ENCODE measurements at regions not wholly inside any gene's neighbourhood (a gene's known extent, or its start where the extent isn't known, plus 50 kb on each side); places are given as distances from the start of the nearest gene placed in this dataset.

GRCh38 chr7:25643770-25644394 is 415.6 kb upstream of the NPVF start:
- H3K4me3 ChIP-seq (ENCODE audit: low read depth, low read length) = no peak overlapping the region
- TF ChIP-seq CTCF (conservative IDR thresholded peaks at IDR 0.05; ENCODE audit: low read depth, low read length) = no peak
- no peak for DNase-seq (ENCODE audit: low read depth)

GRCh38 chr7:25646726-25647413 is 418.6 kb upstream of the NPVF start:
- H3K4me3 ChIP-seq (ENCODE audit: low read depth, low read length) = no peak overlapping the region
- no peak for DNase-seq (ENCODE audit: low read depth)
- no peak for TF ChIP-seq CTCF (conservative IDR thresholded peaks at IDR 0.05; ENCODE audit: low read depth, low read length)

GRCh38 chr7:25647872-25648271 is 419.6 kb upstream of the NPVF start:
- no peak for DNase-seq (ENCODE audit: low read depth)
- TF ChIP-seq CTCF (conservative IDR thresholded peaks at IDR 0.05; ENCODE audit: low read depth, low read length) = no peak
- no peak overlapping the region for H3K4me3 ChIP-seq (ENCODE audit: low read depth, low read length)

- H3K4me3 ChIP-seq (ENCODE audit: low read depth, low read length) = no peak overlapping the region
- no peak for TF ChIP-seq CTCF (conservative IDR thresholded peaks at IDR 0.05; ENCODE audit: low read depth, low read length)
These were observed 424.1 kb upstream of the NPVF start for GRCh38 chr7:25652366-25652765.

GRCh38 chr7:25653384-25653783 is 425.1 kb upstream of the NPVF start:
- no peak for DNase-seq (ENCODE audit: low read depth)
- H3K4me3 ChIP-seq (ENCODE audit: low read depth, low read length) = no peak overlapping the region
- no peak for TF ChIP-seq CTCF (conservative IDR thresholded peaks at IDR 0.05; ENCODE audit: low read depth, low read length)

More at GRCh38 chr7:25652366-25652765, 424.1 kb upstream of the NPVF start:
- DNase-seq (ENCODE audit: low read depth) = no peak

GRCh38 chr7:25656071-25656470 is 427.8 kb upstream of the NPVF start:
- no peak overlapping the region for H3K4me3 ChIP-seq (ENCODE audit: low read depth, low read length)
- DNase-seq (ENCODE audit: low read depth) = no peak
- no peak for TF ChIP-seq CTCF (conservative IDR thresholded peaks at IDR 0.05; ENCODE audit: low read depth, low read length)

GRCh38 chr7:25656581-25657026 is 428.3 kb upstream of the NPVF start:
- no peak overlapping the region for H3K4me3 ChIP-seq (ENCODE audit: low read depth, low read length)
- DNase-seq (ENCODE audit: low read depth) = no peak
- no peak for TF ChIP-seq CTCF (conservative IDR thresholded peaks at IDR 0.05; ENCODE audit: low read depth, low read length)
